H1 (cell line): ENCODE measurements at regions not wholly inside any gene's neighbourhood (a gene's known extent, or its start where the extent isn't known, plus 50 kb on each side); places are given as distances from the start of the nearest gene placed in this dataset.

Source experiments
- BCL11A ChIP-seq, 2 experiments: IDR thresholded peaks; one replicate each; pipeline ENCODE4 v1.6.1; 2011; ENCODE audit warnings: low read depth in 2 of 2, low read length in 2 of 2, mild to moderate bottlenecking in 2 of 2
- CHD7 ChIP-seq: fragments of 300-600 bp; sonication (generic); IDR thresholded peaks from 2 replicates; pipeline ENCODE4 v1.7.1; 2012; ENCODE audit warnings: low read length, moderate library complexity, mild to moderate bottlenecking, inconsistent platforms; ENCODE audit not compliant: insufficient replicate concordance
- CTBP2 ChIP-seq: IDR thresholded peaks from 2 replicates; pipeline ENCODE4 v1.7.0; 2011; ENCODE audit warnings: borderline replicate concordance, mild to moderate bottlenecking, moderate library complexity, mixed read lengths, low read length; ENCODE audit not compliant: insufficient read depth, insufficient read length
- EP300 ChIP-seq, 2 experiments: IDR thresholded peaks; 1 replicate in 1 of 2; 2 replicates in 1 of 2; pipeline ENCODE4 v1.6.1; 2011 to 2012; ENCODE audit warnings: low read depth in 2 of 2, low read length in 2 of 2, mild to moderate bottlenecking in 2 of 2, borderline replicate concordance in 1 of 2, inconsistent platforms in 1 of 2, moderate library complexity in 1 of 2
- RBBP5 ChIP-seq: IDR thresholded peaks from 2 replicates; pipeline ENCODE4 v1.7.1; 2012; ENCODE audit warnings: low read depth, mild to moderate bottlenecking, inconsistent platforms, low read length, moderate library complexity, borderline replicate concordance
- SP1 ChIP-seq: IDR thresholded peaks from 2 replicates; pipeline ENCODE4 v1.6.1; 2011; ENCODE audit warnings: low read depth, low read length
- USF2 ChIP-seq: IDR thresholded peaks from 2 replicates; pipeline ENCODE4 v1.6.1; 2011; ENCODE audit warnings: low read length, improper control_type of control experiment
- ZNF274 ChIP-seq: IDR thresholded peaks from 2 replicates; pipeline ENCODE4 v1.7.0; 2012; ENCODE audit warnings: low read length, borderline replicate concordance; ENCODE audit errors: extremely low read depth

- TF ChIP-seq CHD7 = no peak
- TF ChIP-seq USF2 = no peak
- no peak for TF ChIP-seq SP1
- TF ChIP-seq EP300 (IDR thresholded peaks at IDR 0.05; ENCODE audit: borderline replicate concordance in 1 of 2, low read depth in 2 of 2, low read length in 2 of 2) = no peak
- no peak for TF ChIP-seq CTBP2
- TF ChIP-seq RBBP5 = no peak
- no peak for TF ChIP-seq BCL11A (IDR thresholded peaks at IDR 0.05; ENCODE audit: low read depth in 2 of 2, low read length in 2 of 2)
- no peak for TF ChIP-seq ZNF274
Measured at GRCh38 chr14:97336179-97336578, 539.0 kb downstream of the VRK1 start (continued).
